GM13976 (cell line): ENCODE measurements at regions not wholly inside any gene's neighbourhood (a gene's known extent, or its start where the extent isn't known, plus 50 kb on each side); places are given as distances from the start of the nearest gene placed in this dataset.

Experiments used
- DNase-seq: peaks from one replicate; pipeline ENCODE4 v3.0.0; 2012; ENCODE audit warnings: low spot score
- in situ Hi-C: fragments of 300-500 bp; cut with MboI; formaldehyde crosslinking; loops from one replicate; pipeline ENCODE4 v1.12.0; 2022; ENCODE audit warnings: low sequenced_read_pairs, mixed read lengths, inconsistent platforms; ENCODE audit not compliant: unreplicated experiment
- TF ChIP-seq, protein P1 (sequence below): IDR thresholded peaks from 2 replicates; pipeline ENCODE4 v1.5.1; 2012; ENCODE audit warnings: borderline replicate concordance, mild to moderate bottlenecking; ENCODE audit not compliant: insufficient read depth; ENCODE audit errors: extremely low read depth, missing control alignments, control extremely low read depth

DNA sequence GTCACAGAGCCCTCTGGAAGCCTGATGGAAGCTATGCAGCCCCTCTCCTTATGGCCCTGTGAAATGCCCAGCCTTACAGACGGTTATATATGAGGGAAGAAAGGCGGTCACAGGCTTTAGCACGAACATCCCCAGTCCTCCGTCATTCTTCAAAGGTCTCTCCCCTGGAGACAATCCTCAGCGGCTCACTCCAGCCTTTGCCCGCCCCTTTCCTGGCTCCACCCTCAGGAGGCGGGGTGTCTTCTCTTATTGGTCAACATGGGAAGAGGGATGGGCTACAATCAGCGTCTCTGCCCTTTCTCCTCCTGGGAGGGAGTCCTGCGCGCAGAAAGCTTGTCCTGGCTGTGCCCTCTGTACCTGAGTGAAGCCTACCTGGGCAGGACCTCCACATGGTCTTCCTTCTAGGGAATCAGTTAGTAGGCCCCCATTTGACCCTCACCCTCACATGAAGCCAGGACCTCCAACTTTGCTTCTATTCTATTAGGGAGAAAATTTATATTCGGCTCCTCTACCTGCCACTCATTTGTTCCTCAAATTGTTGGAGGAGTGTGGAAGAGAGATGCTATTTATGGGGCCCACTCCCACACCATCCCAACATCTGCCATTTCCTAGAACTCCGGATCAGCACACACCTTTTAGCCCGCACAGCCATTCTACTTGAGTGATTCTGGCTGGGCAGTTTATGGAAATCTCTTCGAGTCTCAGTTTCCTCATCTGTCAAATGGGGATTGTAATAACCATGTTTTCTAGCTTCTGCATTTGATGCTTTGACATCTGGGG is 112.9 kb upstream of the SLC6A11 start:
- no peak for DNase-seq
- TF ChIP-seq, protein P1, sequence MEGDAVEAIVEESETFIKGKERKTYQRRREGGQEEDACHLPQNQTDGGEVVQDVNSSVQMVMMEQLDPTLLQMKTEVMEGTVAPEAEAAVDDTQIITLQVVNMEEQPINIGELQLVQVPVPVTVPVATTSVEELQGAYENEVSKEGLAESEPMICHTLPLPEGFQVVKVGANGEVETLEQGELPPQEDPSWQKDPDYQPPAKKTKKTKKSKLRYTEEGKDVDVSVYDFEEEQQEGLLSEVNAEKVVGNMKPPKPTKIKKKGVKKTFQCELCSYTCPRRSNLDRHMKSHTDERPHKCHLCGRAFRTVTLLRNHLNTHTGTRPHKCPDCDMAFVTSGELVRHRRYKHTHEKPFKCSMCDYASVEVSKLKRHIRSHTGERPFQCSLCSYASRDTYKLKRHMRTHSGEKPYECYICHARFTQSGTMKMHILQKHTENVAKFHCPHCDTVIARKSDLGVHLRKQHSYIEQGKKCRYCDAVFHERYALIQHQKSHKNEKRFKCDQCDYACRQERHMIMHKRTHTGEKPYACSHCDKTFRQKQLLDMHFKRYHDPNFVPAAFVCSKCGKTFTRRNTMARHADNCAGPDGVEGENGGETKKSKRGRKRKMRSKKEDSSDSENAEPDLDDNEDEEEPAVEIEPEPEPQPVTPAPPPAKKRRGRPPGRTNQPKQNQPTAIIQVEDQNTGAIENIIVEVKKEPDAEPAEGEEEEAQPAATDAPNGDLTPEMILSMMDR: no peak

DNA sequence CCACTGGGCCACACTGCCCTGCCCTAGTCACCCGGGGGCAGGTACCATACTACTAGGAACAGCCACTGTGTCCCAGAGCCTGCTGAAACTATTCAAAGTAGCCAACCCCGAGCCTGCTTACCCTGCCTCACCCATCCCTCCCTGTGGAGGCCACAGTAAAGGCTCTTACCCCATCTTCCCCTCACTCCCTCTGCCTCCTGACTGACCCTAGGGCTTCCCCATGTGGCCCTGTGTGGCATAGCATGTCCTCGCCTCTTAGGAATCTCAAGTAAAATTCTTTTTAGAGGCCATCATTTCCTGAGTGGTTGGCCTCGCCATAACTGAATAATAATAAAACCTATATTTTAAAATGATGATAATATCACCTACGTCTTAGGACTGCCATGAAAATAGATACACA is 112.2 kb upstream of the SLC6A11 start:
- TF ChIP-seq, protein P1: no peak
- no peak for DNase-seq
- in situ Hi-C loops: no loop called here

More for the DNA sequence above, 112.9 kb upstream of the SLC6A11 start:
- in situ Hi-C loops: no loop called here

DNA sequence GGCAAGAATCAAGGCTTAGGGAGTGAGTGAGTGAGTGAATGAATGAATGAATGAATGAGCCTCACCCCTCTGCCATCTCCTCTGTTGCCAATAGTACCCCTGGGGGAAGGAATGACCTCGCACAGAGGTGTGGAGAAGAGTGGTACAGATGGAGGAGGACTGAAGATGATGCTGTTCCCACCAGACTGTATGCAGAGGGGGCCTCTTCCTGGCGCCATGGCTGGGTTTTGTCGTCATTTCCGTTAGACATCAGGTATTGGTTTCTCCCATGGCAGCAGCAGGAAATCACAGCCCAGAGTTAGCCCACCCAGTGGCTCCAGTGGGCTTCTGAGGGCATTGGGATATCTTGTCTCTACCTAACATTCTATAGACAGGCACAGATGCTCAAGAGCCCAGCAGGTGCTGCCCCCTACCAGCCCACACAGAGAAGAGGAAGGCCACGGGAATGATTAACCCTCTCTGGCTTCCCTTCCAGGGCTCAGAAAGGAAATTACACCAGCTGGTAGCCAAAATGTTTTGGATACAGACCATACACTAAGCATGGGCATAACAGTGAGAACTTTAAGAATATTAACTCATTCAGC is 109.8 kb upstream of the SLC6A11 start:
- DNase-seq: no peak
- TF ChIP-seq, protein P1: no peak
- in situ Hi-C loops: no loop called here

- no peak for DNase-seq
- TF ChIP-seq, protein P1: no peak
Observed at GRCh38 chr3:10706740-10707399, 109.2 kb upstream of the SLC6A11 start.

GRCh38 chr3:10707400-10708215 is 108.4 kb upstream of the SLC6A11 start:
- TF ChIP-seq, protein P1: no peak
- peak; percentile 34 for DNase-seq
- in situ Hi-C loops: no loop called here

More at GRCh38 chr3:10706740-10707399, 109.2 kb upstream of the SLC6A11 start:
- in situ Hi-C loops: no loop called here
